Sigmoid colon (tissue), 4 donors: ENCODE measurements at regions not wholly inside any gene's neighbourhood (a gene's known extent, or its start where the extent isn't known, plus 50 kb on each side); places are given as distances from the start of the nearest gene placed in this dataset.

Source experiments
- POLR2AphosphoS5 ChIP-seq, 4 donors: sonication (generic); formaldehyde crosslinking; IDR thresholded peaks; one replicate each; pipeline ENCODE4 v1.6.1; 2017; ENCODE audit warnings: antibody characterized with exemption in 4 of 4
- TF ChIP-seq, protein P1 (sequence below), 4 experiments: fragments of 450-650 bp in 3 of 4; fragments of 200-600 bp in 1 of 4; IDR thresholded peaks; one replicate each; pipeline ENCODE4 v1.5.1; 2016 to 2019; ENCODE audit warnings: antibody characterized with exemption in 4 of 4, mild to moderate bottlenecking in 3 of 4, moderate library complexity in 2 of 4

DNA sequence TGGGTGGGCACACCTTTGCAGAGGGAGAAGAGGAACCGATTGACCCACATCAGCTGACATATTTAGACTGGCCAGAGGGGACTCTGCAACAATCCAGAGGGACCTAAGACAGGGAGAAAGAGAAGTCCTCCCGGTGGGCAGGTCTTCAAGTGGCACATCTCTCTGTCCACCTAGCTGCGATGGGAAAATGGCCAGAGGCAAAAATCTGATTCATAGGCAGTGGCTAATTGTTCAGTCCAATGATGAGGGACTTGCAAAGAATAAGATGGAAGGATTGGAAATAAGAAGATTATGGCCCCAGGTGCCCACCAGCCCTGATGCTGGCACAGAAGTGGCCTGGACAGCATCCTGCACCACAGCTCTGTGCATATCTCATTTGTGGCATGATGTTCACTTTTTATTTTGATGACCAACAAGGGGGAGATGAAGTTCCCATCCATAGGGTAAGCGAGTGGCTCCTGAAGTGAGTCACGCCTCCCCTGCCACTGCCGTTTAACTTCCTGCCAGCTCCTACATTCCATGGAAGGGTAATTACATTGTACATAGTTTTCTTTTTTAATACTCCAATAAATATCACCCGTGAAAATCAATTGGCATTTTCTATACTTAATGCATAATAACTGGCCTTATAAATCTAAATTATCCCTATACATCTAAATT, 659.6 kb downstream of the MATN1 start:
- TF ChIP-seq, protein P1, sequence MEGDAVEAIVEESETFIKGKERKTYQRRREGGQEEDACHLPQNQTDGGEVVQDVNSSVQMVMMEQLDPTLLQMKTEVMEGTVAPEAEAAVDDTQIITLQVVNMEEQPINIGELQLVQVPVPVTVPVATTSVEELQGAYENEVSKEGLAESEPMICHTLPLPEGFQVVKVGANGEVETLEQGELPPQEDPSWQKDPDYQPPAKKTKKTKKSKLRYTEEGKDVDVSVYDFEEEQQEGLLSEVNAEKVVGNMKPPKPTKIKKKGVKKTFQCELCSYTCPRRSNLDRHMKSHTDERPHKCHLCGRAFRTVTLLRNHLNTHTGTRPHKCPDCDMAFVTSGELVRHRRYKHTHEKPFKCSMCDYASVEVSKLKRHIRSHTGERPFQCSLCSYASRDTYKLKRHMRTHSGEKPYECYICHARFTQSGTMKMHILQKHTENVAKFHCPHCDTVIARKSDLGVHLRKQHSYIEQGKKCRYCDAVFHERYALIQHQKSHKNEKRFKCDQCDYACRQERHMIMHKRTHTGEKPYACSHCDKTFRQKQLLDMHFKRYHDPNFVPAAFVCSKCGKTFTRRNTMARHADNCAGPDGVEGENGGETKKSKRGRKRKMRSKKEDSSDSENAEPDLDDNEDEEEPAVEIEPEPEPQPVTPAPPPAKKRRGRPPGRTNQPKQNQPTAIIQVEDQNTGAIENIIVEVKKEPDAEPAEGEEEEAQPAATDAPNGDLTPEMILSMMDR (IDR thresholded peaks at IDR 0.05), result no peak
- no peak for TF ChIP-seq POLR2AphosphoS5 (IDR thresholded peaks at IDR 0.05)
